OCI-LY3 (cell line): ENCODE measurements at regions not wholly inside any gene's neighbourhood (a gene's known extent, or its start where the extent isn't known, plus 50 kb on each side); places are given as distances from the start of the nearest gene placed in this dataset.

Experiments
- H2AFZ ChIP-seq: fragments of 200-600, 300-600 bp; shearing (Covaris generic); 2 replicates; pipeline ENCODE4 v1.6.0; 2014; ENCODE audit warnings: antibody characterized with exemption, low read depth, low read length
- H3K27ac ChIP-seq: fragments of 200-600, 300-600 bp; sonication (generic); 2 replicates; pipeline ENCODE4 v1.5.1; 2014; ENCODE audit warnings: mild to moderate bottlenecking, low read length, moderate library complexity, mixed read lengths
- H3K27me3 ChIP-seq: fragments of 200-600, 300-600 bp; sonication (generic); 2 replicates; pipeline ENCODE4 v1.6.1; 2014; ENCODE audit warnings: low read depth, low read length, mixed read lengths
- H3K36me3 ChIP-seq: fragments of 200-600, 300-600 bp; sonication (generic); replicated peaks from 2 replicates; pipeline ENCODE3; 2014; ENCODE audit warnings: low read depth, low read length, mixed read lengths
- H3K4me1 ChIP-seq: fragments of 300-600, 200-600 bp; sonication (generic); 2 replicates; pipeline ENCODE4 v1.6.1; 2014; ENCODE audit warnings: low read length, mixed read lengths
- H3K4me2 ChIP-seq: fragments of 200-600, 300-600 bp; sonication (generic); 2 replicates; pipeline ENCODE4 v1.6.1; 2014; ENCODE audit warnings: low read length, mixed read lengths
- H3K4me3 ChIP-seq: fragments of 300-600, 200-600 bp; sonication (generic); 2 replicates; pipeline ENCODE4 v1.5.1; 2014; ENCODE audit warnings: antibody characterized with exemption, mild to moderate bottlenecking, low read length, moderate library complexity
- H3K79me2 ChIP-seq: fragments of 300-600, 200-600 bp; shearing (Covaris generic); 2 replicates; pipeline ENCODE4 v1.6.1; 2014; ENCODE audit warnings: mild to moderate bottlenecking, low read length, mixed read lengths
- H3K9ac ChIP-seq: fragments of 300-600, 200-600 bp; shearing (Covaris generic); 2 replicates; pipeline ENCODE4 v1.6.0; 2014; ENCODE audit warnings: mild to moderate bottlenecking, low read length, moderate library complexity
- H3K9me3 ChIP-seq: fragments of 200-600, 300-600 bp; shearing (Covaris generic); 2 replicates; pipeline ENCODE4 v1.6.1; 2014; ENCODE audit warnings: low read length, mixed read lengths; ENCODE audit not compliant: insufficient read depth
- H4K20me1 ChIP-seq: fragments of 200-600, 300-600 bp; sonication (generic); 2 replicates; pipeline ENCODE4 v1.6.1; 2016; ENCODE audit warnings: low read length, mixed read lengths; ENCODE audit not compliant: insufficient read depth
- CTCF ChIP-seq: fragments of 200-600, 300-600 bp; sonication (generic); IDR thresholded peaks from 2 replicates; pipeline ENCODE4 v1.5.1; 2014; ENCODE audit warnings: antibody characterized with exemption, low read length, low read depth
- EZH2phosphoT487 ChIP-seq: fragments of 200-600 bp; shearing (Covaris generic); IDR thresholded peaks from 2 replicates; pipeline ENCODE4 v1.6.1; 2018; ENCODE audit warnings: antibody characterized with exemption, mixed run types, low read depth

- H3K79me2 ChIP-seq = no peaks in the 10 kb centered on the region
- no peak overlapping the region for H3K27ac ChIP-seq
- H3K9ac ChIP-seq = no peak overlapping the region
- no peak overlapping the region for H3K4me3 ChIP-seq
- H3K4me2 ChIP-seq = no peak overlapping the region
- TF ChIP-seq CTCF (no peak), EZH2phosphoT487 (no peak)
- no peaks in the 10 kb centered on the region for H3K9me3 ChIP-seq
- H3K36me3 ChIP-seq = no peaks in the 10 kb centered on the region
- H3K4me1 ChIP-seq = peaks cover 19% of the 10 kb centered on the region
- no peak overlapping the region for H2AFZ ChIP-seq
- H4K20me1 ChIP-seq = no peaks in the 10 kb centered on the region
- H3K27me3 ChIP-seq = no peaks in the 10 kb centered on the region
These were observed 158.2 kb upstream of the CPEB2 start for GRCh38 chr4:14844061-14844460.

GRCh38 chr4:14848229-14848628 is 154.1 kb upstream of the CPEB2 start:
- Histone ChIP-seq H4K20me1 (no peaks in the 10 kb centered on the region), H3K4me1 (peaks cover 26% of the 10 kb centered on the region), H3K9me3 (no peaks in the 10 kb centered on the region), H3K4me2 (peak overlapping the region; percentile 68), H2AFZ (no peak overlapping the region), H3K27ac (no peak overlapping the region), H3K27me3 (no peaks in the 10 kb centered on the region), H3K36me3 (no peaks in the 10 kb centered on the region), H3K4me3 (peak overlapping the region; percentile 28; the same call in 1 of the 2 replicates), H3K79me2 (no peaks in the 10 kb centered on the region), H3K9ac (no peak overlapping the region)
- TF ChIP-seq EZH2phosphoT487 (no peak), CTCF (no peak)

- TF ChIP-seq EZH2phosphoT487 = no peak
- no peak for TF ChIP-seq CTCF
- Histone ChIP-seq H3K36me3 (peaks cover 17% of the 10 kb centered on the region), H4K20me1 (no peaks in the 10 kb centered on the region), H3K9me3 (peaks cover 13% of the 10 kb centered on the region), H2AFZ (0 out of 2 replicates have a peak overlapping the region, but pooled peaks have one; percentile 19), H3K4me3 (no peak overlapping the region), H3K27me3 (no peaks in the 10 kb centered on the region), H3K27ac (no peak overlapping the region), H3K9ac (no peak overlapping the region), H3K4me1 (peaks cover 33% of the 10 kb centered on the region), H3K79me2 (no peaks in the 10 kb centered on the region), H3K4me2 (no peak overlapping the region)
These were observed 151.7 kb upstream of the CPEB2 start for GRCh38 chr4:14850455-14851097.

- no peaks in the 10 kb centered on the region for H4K20me1 ChIP-seq
- H2AFZ ChIP-seq = no peak overlapping the region
- peaks cover 14% of the 10 kb centered on the region for H3K9me3 ChIP-seq
- no peaks in the 10 kb centered on the region for H3K27me3 ChIP-seq
- H3K4me1 ChIP-seq = peaks cover 45% of the 10 kb centered on the region
- peaks cover 25% of the 10 kb centered on the region for H3K36me3 ChIP-seq
- no peaks in the 10 kb centered on the region for H3K79me2 ChIP-seq
- H3K4me3 ChIP-seq = no peak overlapping the region
- no peak overlapping the region for H3K9ac ChIP-seq
- H3K4me2 ChIP-seq = no peak overlapping the region
- TF ChIP-seq CTCF = no peak
- TF ChIP-seq EZH2phosphoT487 = no peak
- no peak overlapping the region for H3K27ac ChIP-seq
These were observed 148.9 kb upstream of the CPEB2 start for GRCh38 chr4:14853176-14853943.
